HG03280 (cell line): ENCODE measurements at regions not wholly inside any gene's neighbourhood (a gene's known extent, or its start where the extent isn't known, plus 50 kb on each side); places are given as distances from the start of the nearest gene placed in this dataset.
"Not testable (repeated sequence)": the region's sequence is repeated elsewhere in the genome, so short reads cannot be mapped to it uniquely, and the experiment has no call there.

Source experiments
- ATAC-seq: cut with Tn5 transposase; IDR thresholded peaks from one replicate; pipeline ENCODE4 v1.9.1; 2021; ENCODE audit warnings: mild to moderate bottlenecking, moderate library complexity; ENCODE audit not compliant: unreplicated experiment

DNA sequence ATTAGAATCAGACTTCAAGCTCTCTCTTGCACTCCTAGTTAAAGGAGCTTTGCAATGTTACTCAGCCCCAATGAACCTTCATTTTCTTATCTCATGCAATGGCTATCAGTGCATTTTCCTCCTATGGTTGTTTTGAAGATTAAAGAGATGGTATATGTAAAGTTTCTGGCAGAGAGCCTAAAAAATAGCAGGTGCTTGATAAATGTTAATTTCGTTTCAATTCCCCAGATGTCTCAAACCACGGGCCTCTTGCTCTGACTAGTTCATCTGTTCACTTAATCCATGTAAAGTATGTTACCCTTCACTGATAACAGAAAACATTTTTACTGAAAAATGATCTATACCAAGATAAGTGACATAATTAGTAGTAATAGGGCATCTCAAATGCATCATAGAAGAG, 735.4 kb upstream of the USP15 start:
- no peak for ATAC-seq

- no peak for ATAC-seq
Measured at GRCh38 chr12:61525331-61525730, 734.9 kb upstream of the USP15 start.

- ATAC-seq: no peak
Measured at GRCh38 chr12:61530456-61530855, 729.7 kb upstream of the USP15 start.

GRCh38 chr12:61531195-61531594, 729.0 kb upstream of the USP15 start:
- ATAC-seq: no peak

- ATAC-seq: no peak
Measured at GRCh38 chr12:61536117-61536516, 724.1 kb upstream of the USP15 start.

DNA sequence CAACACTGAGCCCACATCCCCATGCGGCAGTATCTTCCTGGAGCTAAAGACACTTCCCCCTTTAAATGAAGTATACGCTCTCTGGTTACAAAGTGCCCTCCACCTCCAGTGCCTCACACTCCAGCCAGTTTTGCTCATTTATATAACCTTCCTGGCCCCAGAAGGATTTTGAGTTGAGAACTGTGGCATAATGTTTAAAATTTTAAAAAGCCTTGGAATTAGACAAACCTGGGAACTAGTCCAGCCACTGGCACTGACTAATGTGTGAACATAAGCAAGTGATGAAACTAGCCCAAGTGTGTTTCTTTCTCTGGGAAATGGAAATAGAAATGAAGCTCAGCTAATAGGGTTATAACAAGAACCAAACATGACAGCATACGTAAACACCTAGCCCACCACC, 723.7 kb upstream of the USP15 start:
- ATAC-seq: no peak

DNA sequence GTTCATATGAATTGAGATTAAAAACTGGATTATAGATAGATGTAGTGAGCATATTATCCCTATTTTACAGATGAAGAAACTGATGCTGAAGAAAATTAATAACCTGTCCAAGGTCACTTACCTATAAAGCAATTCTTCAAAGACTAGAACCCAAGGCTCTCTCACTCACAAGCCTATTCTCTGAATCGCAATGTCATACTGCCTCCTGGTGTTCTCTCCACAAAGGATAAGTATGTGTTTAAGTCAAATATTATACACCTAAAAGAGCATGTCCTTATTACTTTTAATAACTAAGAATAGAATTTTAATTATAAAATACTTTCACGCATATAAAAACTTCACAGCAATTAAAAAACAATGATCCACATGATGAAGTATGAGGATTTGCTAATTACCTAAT, 721.3 kb upstream of the USP15 start:
- no peak for ATAC-seq

- no peak for ATAC-seq
Measured at GRCh38 chr12:61542551-61542950, 717.7 kb upstream of the USP15 start.

DNA sequence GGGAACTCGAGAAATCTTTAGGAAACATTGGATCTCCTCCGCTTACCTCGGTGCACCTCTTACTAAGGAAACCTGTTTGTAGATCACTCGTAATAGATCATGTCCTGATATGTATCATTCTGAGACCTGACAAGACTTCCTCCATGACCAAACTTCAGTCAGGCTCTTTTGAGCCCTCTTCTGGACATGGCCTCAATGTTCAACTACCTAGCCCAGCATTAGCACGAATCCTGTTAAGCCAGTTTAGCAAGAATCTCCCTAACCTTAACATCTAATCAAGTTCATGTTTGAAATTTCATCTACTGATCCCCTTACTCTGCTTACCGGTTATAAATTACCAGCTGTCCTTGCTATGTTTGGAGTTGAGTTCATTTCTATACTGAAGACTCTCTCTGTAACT, 713.9 kb upstream of the USP15 start:
- no peak for ATAC-seq

- ATAC-seq: no peak
Measured at GRCh38 chr12:61553091-61553490, 707.1 kb upstream of the USP15 start.

DNA sequence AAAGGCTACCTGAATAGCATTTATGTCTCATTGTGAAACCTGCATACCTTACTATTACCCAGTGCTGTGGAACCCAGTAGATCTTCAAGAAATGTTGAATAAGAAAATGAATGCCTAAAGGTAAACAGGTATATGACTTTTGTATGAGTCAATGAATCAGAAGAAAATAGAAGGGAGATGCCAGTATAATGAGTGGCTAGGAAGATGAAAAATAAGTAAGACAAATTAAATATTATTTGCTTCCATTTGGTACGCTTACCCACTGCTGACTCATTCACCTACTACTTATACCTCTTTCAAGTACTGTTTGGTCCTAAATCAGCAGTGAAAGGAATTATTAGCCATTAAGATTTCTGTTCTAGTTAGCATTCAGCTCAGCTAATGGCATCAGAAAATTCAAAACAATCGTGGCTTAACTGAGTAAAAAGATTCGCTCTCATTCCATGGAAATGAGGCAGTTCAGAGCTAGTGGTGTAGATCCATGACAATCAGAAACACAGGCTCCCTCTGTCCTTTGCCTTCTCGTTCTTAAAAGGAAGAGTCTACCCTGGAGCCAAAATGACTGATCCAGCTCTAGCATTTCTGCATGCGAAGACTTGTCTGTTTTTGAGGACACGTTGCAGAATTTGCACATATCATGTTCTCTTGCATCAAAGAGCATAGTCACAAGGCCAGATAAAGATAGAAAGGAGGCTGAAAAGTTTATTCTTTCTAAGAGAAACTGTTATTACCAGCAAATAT, 705.8 kb upstream of the USP15 start:
- ATAC-seq: no peak

DNA sequence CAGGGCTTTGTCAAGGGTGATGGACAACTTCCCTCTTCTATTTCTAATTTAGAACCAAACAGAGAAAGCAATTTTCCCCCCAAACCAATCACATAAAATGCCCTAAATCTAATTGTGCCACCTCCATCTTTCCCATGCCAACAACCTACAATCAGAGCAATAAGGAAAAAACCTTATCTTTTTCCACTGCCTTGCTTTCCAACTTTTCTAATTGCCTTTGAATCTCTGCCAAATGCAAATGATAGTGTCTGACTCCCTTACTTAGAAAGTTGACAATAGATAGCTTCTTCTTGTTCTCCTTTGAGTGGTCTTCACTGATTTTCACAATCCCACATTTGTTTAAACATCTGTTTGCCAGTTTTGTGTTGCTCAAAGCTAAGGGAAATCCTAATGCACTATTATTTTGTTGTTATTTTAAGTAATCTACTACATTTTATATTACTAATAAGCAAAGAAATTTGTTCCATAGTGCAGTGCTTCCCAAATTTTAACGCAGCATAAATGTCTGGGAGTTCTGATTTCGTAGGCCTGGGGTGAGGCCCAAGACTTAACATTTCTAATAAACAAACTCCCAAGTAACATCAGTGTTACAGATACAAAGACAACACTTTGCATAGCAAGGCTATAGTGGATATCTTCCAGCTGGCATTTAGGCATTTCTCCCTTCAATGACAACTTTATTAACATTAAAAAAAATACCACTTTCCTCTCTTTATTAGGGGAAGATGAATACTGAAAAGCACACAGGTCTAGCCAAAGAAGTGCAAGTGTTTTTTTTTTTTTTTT, 696.3 kb upstream of the USP15 start:
- no peak for ATAC-seq

DNA sequence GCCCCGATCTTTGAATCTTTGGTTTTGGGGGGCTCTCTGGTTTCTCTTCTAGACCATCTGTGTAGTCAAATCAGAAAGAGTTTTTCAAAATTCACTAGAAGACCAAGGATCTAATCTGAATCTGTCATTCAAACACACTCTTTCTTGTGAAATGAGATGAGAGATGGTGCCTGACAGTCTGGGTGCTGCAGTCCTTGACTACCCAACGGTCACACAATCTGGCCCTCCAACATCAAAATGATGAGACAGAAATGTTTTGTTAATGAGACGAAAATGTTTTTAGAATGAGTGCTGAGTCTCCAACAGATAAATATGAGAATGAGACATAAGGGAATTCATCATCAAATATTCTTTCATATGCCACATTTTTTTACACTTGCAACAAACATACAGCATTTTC, 695.7 kb upstream of the USP15 start:
- ATAC-seq: no peak

GRCh38 chr12:61566183-61566582, 694.0 kb upstream of the USP15 start:
- no peak for ATAC-seq

DNA sequence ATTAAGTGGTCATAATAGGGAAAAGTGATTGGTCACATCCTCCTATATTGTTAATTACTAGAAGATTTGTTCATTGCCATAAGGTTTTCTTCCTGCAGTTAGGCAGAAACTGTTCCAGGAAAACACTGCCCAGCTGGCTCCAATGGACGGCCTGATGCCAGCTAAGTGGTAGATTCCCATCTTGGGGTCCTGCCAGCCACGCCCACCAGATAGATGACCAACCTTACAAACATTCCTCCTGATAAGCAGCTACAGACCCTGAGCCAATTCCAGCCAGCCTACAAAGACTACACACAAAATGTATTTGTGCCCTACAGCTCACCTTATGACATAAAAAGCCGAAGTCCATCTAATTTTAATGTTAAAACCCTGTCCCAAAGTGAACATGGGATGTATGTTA, 685.9 kb upstream of the USP15 start:
- ATAC-seq: no peak

- no peak for ATAC-seq
Measured at GRCh38 chr12:61584943-61585342, 675.3 kb upstream of the USP15 start.

- not testable (repeated sequence) for ATAC-seq
Measured at GRCh38 chr12:61590864-61591263, 669.3 kb upstream of the USP15 start.

DNA sequence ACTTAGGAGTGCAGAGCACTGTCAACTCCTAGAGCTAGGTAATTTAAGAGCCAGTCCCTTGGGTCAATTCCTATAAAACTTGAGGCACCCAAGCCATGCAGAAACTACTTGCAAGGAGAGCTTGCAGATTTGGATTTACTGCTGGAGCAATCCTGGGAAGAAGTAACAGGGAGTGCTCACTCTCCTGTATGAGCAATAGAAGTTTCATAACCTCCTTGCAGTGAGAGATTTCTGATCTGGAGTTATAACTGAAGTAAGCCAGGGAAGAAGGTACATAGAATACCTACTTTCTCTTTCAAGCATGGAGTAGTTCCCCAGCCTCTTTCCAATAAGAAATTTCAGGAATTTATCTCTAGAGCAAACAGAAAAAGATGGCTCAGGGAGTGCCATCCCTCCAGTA, 650.1 kb upstream of the USP15 start:
- no peak for ATAC-seq

- ATAC-seq: no peak
Measured at GRCh38 chr12:61629702-61630101, 630.5 kb upstream of the USP15 start.

DNA sequence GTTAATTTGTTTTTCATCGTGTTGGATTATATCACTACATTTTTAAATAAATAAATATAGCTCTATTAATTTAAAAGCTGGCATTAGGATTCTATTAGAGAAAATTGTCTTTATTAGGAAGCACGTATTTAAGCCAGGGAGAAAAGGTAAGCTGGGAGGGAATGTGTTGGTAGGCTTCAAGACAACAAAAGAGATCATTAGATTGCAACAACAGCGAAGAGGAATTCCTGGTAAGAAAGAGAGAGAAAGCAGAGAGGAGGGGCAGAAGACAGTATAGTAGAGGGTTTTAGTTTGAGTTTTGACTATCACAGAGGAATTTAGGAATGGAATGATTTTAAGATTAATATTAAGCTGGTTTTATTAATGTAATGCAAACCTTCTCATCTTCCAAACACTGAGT, 613.6 kb upstream of the USP15 start:
- no peak for ATAC-seq

- no peak for ATAC-seq
Measured at GRCh38 chr12:61647566-61647965, 612.6 kb upstream of the USP15 start.

DNA sequence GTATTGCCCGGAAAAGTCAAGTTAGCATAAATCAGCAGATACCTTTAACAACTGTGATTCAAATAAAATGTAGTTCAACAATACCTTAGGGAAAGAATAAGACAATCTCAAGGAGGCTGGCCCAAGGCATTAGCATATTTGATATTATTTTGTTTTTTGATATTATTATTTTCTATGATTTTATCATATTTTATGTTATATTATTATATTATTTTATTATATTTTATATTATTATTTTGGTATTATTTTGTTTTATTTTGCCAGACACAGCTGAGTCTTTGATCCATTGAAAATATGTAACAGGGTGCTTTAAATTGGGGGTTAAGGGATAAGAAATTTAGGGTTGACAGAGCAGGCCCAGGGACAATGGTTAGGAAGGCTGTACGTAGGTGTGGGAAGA, 607.9 kb upstream of the USP15 start:
- ATAC-seq: no peak

- ATAC-seq: no peak
Measured at GRCh38 chr12:61654698-61655097, 605.5 kb upstream of the USP15 start.
